MM.1S (cell line): ENCODE measurements at regions not wholly inside any gene's neighbourhood (a gene's known extent, or its start where the extent isn't known, plus 50 kb on each side); places are given as distances from the start of the nearest gene placed in this dataset.

Experiments used
- DNase-seq: peaks from one replicate; pipeline ENCODE4 v3.0.0-alpha.2; 2015
- H2AFZ ChIP-seq: fragments of 300-600 bp; sonication (generic); 2 replicates; pipeline ENCODE4 v1.6.0; 2016; ENCODE audit warnings: antibody characterized with exemption, low read length
- H3F3A ChIP-seq: fragments of 300-600 bp; sonication (generic); 2 replicates; pipeline ENCODE4 v1.6.1; 2016; ENCODE audit warnings: mild to moderate bottlenecking, antibody characterized with exemption, low read length, moderate library complexity, mixed read lengths; ENCODE audit not compliant: insufficient read depth
- H3K27ac ChIP-seq: fragments of 300-600 bp; sonication (generic); 2 replicates; pipeline ENCODE4 v1.5.1; 2016; ENCODE audit warnings: mild to moderate bottlenecking, low read length
- H3K27me3 ChIP-seq: fragments of 300-600 bp; sonication (generic); replicated peaks from 2 replicates; pipeline ENCODE4 v1.6.0; 2016; ENCODE audit warnings: low read length; ENCODE audit not compliant: insufficient read depth
- H3K36me3 ChIP-seq: fragments of 300-600 bp; sonication (generic); replicated peaks from 2 replicates; pipeline ENCODE4 v1.6.1; 2016; ENCODE audit warnings: mild to moderate bottlenecking, low read length, mixed read lengths; ENCODE audit not compliant: insufficient read depth
- H3K4me1 ChIP-seq: fragments of 300-600 bp; sonication (generic); 2 replicates; pipeline ENCODE4 v1.6.1; 2016; ENCODE audit warnings: low read length, mixed read lengths
- H3K4me2 ChIP-seq: fragments of 300-600 bp; sonication (generic); 2 replicates; pipeline ENCODE4 v1.6.0; 2016; ENCODE audit warnings: low read depth, low read length
- H3K4me3 ChIP-seq: fragments of 300-600 bp; sonication (generic); 2 replicates; pipeline ENCODE4 v1.5.1; 2016; ENCODE audit warnings: low read length, mixed read lengths
- H3K79me2 ChIP-seq: fragments of 300-600 bp; sonication (generic); 2 replicates; pipeline ENCODE4 v1.6.1; 2016; ENCODE audit warnings: mixed run types, low read length, mixed read lengths
- H3K9ac ChIP-seq: fragments of 300-600 bp; sonication (generic); 2 replicates; pipeline ENCODE4 v1.6.1; 2016; ENCODE audit warnings: low read length, mixed read lengths
- H3K9me2 ChIP-seq: fragments of 300-600 bp; sonication (generic); replicated peaks from 2 replicates; pipeline ENCODE4 v1.6.1; 2016; ENCODE audit warnings: mild to moderate bottlenecking, low read length, mixed read lengths; ENCODE audit not compliant: insufficient read depth
- H3K9me3 ChIP-seq: fragments of 300-600 bp; sonication (generic); replicated peaks from 2 replicates; pipeline ENCODE4 v1.6.1; 2016; ENCODE audit warnings: mild to moderate bottlenecking, low read length, mixed read lengths; ENCODE audit not compliant: insufficient read depth
- H4K20me1 ChIP-seq: fragments of 300-600 bp; sonication (generic); 2 replicates; pipeline ENCODE4 v1.6.1; 2016; ENCODE audit warnings: mild to moderate bottlenecking, low read length, moderate library complexity, mixed read lengths; ENCODE audit not compliant: insufficient read depth
- CTCF ChIP-seq: fragments of 300-600 bp; sonication (generic); IDR thresholded peaks from 2 replicates; pipeline ENCODE4 v1.5.1; 2016; ENCODE audit warnings: antibody characterized with exemption, low read length, mixed read lengths
- EZH2 ChIP-seq: fragments of 300-600 bp; sonication (generic); optimal IDR thresholded peaks from 2 replicates; pipeline ENCODE3; 2017; ENCODE audit warnings: low read depth, mild to moderate bottlenecking, antibody characterized with exemption, low read length, mixed read lengths
- EZH2phosphoT487 ChIP-seq: fragments of 300-600 bp; sonication (generic); IDR thresholded peaks from 2 replicates; pipeline ENCODE4 v1.6.1; 2018; ENCODE audit warnings: antibody characterized with exemption, low read length

- Histone ChIP-seq H4K20me1 (no peaks in the 10 kb centered on the region), H3K4me2 (no peak overlapping the region), H3K27ac (no peak overlapping the region), H3K4me3 (no peak overlapping the region), H3K4me1 (no peaks in the 10 kb centered on the region), H3K79me2 (no peaks in the 10 kb centered on the region), H3K9me3 (no peaks in the 10 kb centered on the region), H2AFZ (no peak overlapping the region), H3K9ac (no peak overlapping the region), H3F3A (no peaks in the 10 kb centered on the region), H3K36me3 (no peaks in the 10 kb centered on the region), H3K27me3 (no peaks in the 10 kb centered on the region), H3K9me2 (no peaks in the 10 kb centered on the region)
- TF ChIP-seq EZH2 = no peak
- TF ChIP-seq EZH2phosphoT487 = no peak
- no peak for TF ChIP-seq CTCF
- no peak for DNase-seq
These were observed 152.9 kb upstream of the INHBA start for GRCh38 chr7:41855798-41856197.

- Histone ChIP-seq H3K9me3 (no peaks in the 10 kb centered on the region), H3K4me2 (no peak overlapping the region), H3K27ac (no peak overlapping the region), H3K27me3 (no peaks in the 10 kb centered on the region), H3K36me3 (no peaks in the 10 kb centered on the region), H3K4me1 (no peaks in the 10 kb centered on the region), H4K20me1 (no peaks in the 10 kb centered on the region), H3K9me2 (no peaks in the 10 kb centered on the region), H3K4me3 (no peak overlapping the region), H3K79me2 (no peaks in the 10 kb centered on the region), H3K9ac (no peak overlapping the region), H3F3A (no peaks in the 10 kb centered on the region), H2AFZ (no peak overlapping the region)
- no peak for TF ChIP-seq CTCF
- no peak for TF ChIP-seq EZH2phosphoT487
- no peak for TF ChIP-seq EZH2
- no peak for DNase-seq
These were observed 144.7 kb upstream of the INHBA start for GRCh38 chr7:41847606-41848005.

- H4K20me1 ChIP-seq = no peaks in the 10 kb centered on the region
- no peaks in the 10 kb centered on the region for H3K36me3 ChIP-seq
- H3F3A ChIP-seq = no peaks in the 10 kb centered on the region
- no peaks in the 10 kb centered on the region for H3K9me3 ChIP-seq
- no peak for DNase-seq
- H3K4me1 ChIP-seq = no peaks in the 10 kb centered on the region
- no peak overlapping the region for H3K4me3 ChIP-seq
- TF ChIP-seq EZH2 (no peak), CTCF (no peak), EZH2phosphoT487 (no peak)
- no peak overlapping the region for H2AFZ ChIP-seq
- H3K27me3 ChIP-seq = no peaks in the 10 kb centered on the region
- no peak overlapping the region for H3K4me2 ChIP-seq
- no peaks in the 10 kb centered on the region for H3K9me2 ChIP-seq
- no peaks in the 10 kb centered on the region for H3K79me2 ChIP-seq
- no peak overlapping the region for H3K27ac ChIP-seq
- no peak overlapping the region for H3K9ac ChIP-seq
These were observed 144.3 kb upstream of the INHBA start for GRCh38 chr7:41847151-41847550.
